Glutamatergic neuron (in vitro differentiated cells): ENCODE measurements at regions not wholly inside any gene's neighbourhood (a gene's known extent, or its start where the extent isn't known, plus 50 kb on each side); places are given as distances from the start of the nearest gene placed in this dataset.

Experiments
- DNase-seq: peaks from one replicate; pipeline ENCODE4 v3.0.0; 2022
- H3K27ac Mint-ChIP-seq: one replicate; pipeline ENCODE4 v1.8.0; 2020; ENCODE audit warnings: mild to moderate bottlenecking, mixed read lengths, inconsistent platforms; ENCODE audit not compliant: unreplicated experiment
- H3K27me3 Mint-ChIP-seq: one replicate; pipeline ENCODE4 v1.8.0; 2020; ENCODE audit warnings: mild to moderate bottlenecking, moderate library complexity, mixed read lengths, inconsistent platforms; ENCODE audit not compliant: unreplicated experiment
- H3K36me3 Mint-ChIP-seq: one replicate; pipeline ENCODE4 v1.8.0; 2020; ENCODE audit warnings: mild to moderate bottlenecking, mixed read lengths, inconsistent platforms; ENCODE audit not compliant: unreplicated experiment
- H3K4me1 Mint-ChIP-seq: one replicate; pipeline ENCODE4 v1.8.0; 2020; ENCODE audit warnings: mild to moderate bottlenecking, low read depth, mixed read lengths, inconsistent platforms; ENCODE audit not compliant: unreplicated experiment
- H3K4me3 Mint-ChIP-seq: one replicate; pipeline ENCODE4 v1.8.0; 2020; ENCODE audit warnings: mild to moderate bottlenecking, mixed read lengths, inconsistent platforms; ENCODE audit not compliant: unreplicated experiment
- H3K9me3 Mint-ChIP-seq: one replicate; pipeline ENCODE4 v1.8.0; 2020; ENCODE audit warnings: mild to moderate bottlenecking, moderate library complexity, mixed read lengths, inconsistent platforms; ENCODE audit not compliant: unreplicated experiment
- CTCF ChIP-seq: fragments of 200-600 bp; sonication (generic); IDR thresholded peaks from one replicate; pipeline ENCODE4 v1.5.0; 2021; ENCODE audit not compliant: partially characterized antibody, unreplicated experiment

GRCh38 chr15:61571026-61571425 lies 341.9 kb upstream of the RORA start:
- TF ChIP-seq CTCF: no peak
- no peak for DNase-seq
- H3K4me3 Mint-ChIP-seq: no peak overlapping the region
- H3K4me1 Mint-ChIP-seq: no peaks in the 10 kb centered on the region
- no peak overlapping the region for H3K27ac Mint-ChIP-seq
- no peaks in the 10 kb centered on the region for H3K36me3 Mint-ChIP-seq
- no peaks in the 10 kb centered on the region for H3K27me3 Mint-ChIP-seq
- H3K9me3 Mint-ChIP-seq: no peaks in the 10 kb centered on the region

- no peak for TF ChIP-seq CTCF
- Mint-ChIP-seq H3K9me3 (no peaks in the 10 kb centered on the region), H3K36me3 (no peaks in the 10 kb centered on the region), H3K4me1 (no peaks in the 10 kb centered on the region), H3K27me3 (no peaks in the 10 kb centered on the region), H3K27ac (no peak overlapping the region), H3K4me3 (no peak overlapping the region)
- no peak for DNase-seq
These were observed 335.7 kb upstream of the RORA start for GRCh38 chr15:61564785-61565184.

- Mint-ChIP-seq H3K36me3 (no peaks in the 10 kb centered on the region), H3K27ac (no peak overlapping the region), H3K4me3 (no peak overlapping the region), H3K9me3 (no peaks in the 10 kb centered on the region), H3K27me3 (no peaks in the 10 kb centered on the region), H3K4me1 (no peaks in the 10 kb centered on the region)
- no peak for TF ChIP-seq CTCF
- DNase-seq: no peak
These were observed 329.4 kb upstream of the RORA start for GRCh38 chr15:61558172-61559136.

DNA sequence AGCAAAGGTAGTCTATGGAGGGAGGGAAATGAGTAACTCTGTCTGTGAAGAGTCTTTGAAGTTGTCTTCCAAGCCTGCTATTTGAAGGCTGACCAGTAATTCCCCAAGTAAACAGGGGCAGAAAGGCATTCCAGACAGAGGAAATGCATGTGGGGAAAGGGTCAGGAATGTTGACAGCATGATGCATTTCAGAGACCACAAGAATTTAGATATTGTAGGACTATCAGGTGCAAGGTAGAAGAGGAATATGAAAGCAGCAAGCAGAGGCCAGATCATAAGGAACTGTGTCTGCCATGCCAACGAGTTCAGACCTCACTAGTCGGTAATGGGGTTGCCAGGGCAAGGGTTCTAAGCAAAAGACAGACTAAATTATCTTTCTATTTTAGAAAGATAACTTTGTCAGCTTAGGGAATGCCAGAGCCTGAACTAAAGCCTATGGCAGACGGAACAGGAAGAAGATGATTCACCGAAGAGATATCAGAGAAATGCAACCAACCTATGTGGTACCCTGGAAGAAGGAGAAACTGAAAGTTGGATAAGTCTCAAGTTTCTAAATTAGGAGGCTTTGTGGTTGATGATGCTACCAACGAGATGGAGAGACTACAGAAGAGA lies 327.0 kb upstream of the RORA start:
- no peak for TF ChIP-seq CTCF
- Mint-ChIP-seq H3K4me3 (no peak overlapping the region), H3K36me3 (no peaks in the 10 kb centered on the region), H3K27ac (no peak overlapping the region), H3K4me1 (no peaks in the 10 kb centered on the region), H3K9me3 (no peaks in the 10 kb centered on the region), H3K27me3 (no peaks in the 10 kb centered on the region)
- no peak for DNase-seq

DNA sequence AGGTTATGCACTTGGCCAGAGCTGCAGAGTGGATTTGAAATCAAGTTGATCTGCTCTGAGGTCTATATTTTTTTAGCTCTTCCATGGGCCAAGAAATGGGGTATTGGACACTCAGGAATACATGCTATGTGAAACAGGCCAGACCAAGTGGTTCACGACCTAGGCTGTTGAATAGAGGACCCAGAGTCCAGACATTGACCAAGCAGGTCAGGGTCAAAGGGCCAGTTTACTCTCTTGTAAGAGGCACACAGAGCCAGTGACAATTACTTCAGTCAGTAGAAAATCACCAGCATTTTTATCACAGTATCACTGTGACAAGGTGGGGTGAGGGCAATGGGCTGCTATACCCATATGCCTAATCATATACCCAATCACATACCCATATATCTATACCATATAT lies 320.6 kb upstream of the RORA start:
- no peak for DNase-seq
- Mint-ChIP-seq H3K36me3 (no peaks in the 10 kb centered on the region), H3K9me3 (no peaks in the 10 kb centered on the region), H3K27me3 (no peaks in the 10 kb centered on the region), H3K4me3 (no peak overlapping the region), H3K27ac (no peak overlapping the region), H3K4me1 (peaks cover 3% of the 10 kb centered on the region)
- TF ChIP-seq CTCF: no peak
